Renal cortex interstitium (tissue), 11 donors: ENCODE measurements at regions not wholly inside any gene's neighbourhood (a gene's known extent, or its start where the extent isn't known, plus 50 kb on each side); places are given as distances from the start of the nearest gene placed in this dataset.
A peak's percentile ranks its signal among the peaks of the same experiment; 100 is the strongest.

Source experiments
- DNase-seq, 11 donors: peaks; one replicate each; pipeline ENCODE4 v3.0.0-alpha.2; 2013; ENCODE audit warnings: low read depth in 9 of 11, low spot score in 4 of 11; ENCODE audit errors: extremely low read depth in 1 of 11

DNA sequence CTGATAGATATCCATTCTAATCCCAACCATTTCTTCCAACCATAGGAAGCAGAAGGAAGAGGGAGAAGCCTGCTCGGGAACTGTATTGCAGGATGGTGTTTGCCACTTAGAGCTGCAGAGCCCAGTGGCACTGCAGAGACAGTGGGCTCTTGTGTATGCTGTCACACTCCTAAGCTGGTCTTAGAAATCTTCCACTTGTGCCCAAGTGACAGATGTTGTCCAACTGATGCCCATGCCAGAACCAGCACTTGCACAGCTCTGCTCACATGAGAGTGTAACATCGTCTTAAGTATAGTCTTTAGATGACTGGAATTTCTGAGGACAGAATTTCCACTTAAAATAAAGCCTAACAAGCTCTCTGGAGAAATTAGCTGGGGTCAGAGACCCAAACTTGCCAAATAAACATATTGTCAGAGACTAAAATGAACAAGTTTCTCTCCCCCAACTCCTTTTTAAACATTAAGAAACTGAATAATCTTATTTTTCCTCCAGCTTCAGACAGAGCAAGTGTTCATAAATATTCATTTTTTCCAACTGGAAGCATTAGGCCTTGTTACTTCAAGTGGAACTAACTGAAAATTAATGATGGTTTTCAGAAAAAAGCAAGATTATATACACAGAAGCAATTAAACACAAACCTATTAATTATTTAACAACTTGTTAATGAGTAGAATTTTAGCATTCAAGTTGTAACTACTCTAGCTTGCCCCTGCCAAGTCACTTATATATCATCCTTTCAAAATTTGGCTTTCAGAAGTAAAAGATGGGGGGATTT lies 577.3 kb downstream of the AJAP1 start:
- no peak for DNase-seq

DNA sequence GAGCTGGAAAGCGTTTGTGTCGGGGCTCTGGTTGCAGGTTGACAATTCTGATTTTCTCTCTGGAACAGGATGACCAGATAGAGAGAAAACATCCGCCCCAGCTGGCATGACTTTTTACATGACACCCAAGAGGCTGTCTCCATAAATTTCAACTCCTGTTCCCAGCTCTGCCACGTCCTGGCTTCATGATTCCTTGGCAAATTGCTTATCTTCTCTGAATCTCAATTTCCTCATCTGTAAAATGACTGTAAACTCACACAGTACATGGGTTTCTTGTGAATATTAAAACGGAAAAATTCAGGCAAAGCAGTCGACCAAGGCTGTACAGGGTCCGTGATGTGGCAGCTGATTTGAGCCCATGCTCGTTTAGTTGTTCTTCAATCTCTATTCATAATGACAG lies 572.7 kb downstream of the AJAP1 start:
- no peak for DNase-seq

DNA sequence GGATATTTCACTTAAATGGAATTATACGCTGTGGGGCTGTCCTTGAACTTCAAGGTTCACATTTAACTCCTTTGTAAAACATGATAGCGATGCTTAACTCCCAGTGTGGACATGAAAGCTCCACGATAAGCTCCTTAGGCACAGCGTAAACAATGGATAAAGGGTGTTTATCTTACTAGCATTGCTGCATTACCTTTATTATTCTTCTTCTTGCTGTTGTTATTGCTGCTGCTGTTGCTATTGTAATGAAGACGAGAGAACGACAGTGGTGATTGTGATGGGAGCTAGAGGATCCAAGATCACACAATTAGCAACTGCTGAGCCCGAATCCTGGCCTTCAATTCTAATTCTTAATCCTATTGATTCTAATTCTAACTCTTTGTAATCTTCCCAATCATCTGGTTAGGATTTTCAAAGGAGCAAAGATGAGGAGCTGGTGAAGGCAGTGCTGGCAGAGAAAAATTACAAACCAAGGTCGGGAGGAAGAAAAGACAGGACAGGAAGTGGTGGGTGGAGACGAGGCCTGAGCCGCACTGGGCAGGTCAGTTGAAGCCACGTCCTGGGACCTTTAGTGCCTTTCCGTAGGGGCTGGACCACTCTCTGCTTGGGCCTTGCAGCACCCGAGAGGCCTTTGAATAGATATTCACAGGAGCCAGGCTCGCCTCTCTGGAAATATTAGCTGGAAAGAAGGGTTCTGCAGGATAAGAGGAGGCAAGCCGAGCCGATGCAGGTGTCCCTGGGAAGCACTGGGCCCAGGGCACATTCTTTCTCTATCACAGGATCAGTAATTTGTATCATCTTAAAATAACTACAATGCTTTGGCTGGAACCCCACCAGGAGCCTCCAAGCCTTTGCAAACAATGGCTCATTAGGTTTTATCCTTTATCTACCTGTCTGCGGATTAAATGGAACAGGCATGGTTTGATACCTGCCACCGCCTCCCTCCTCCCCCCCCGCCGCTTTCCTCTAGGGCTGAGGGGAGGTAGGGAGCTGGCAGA lies 571.6 kb downstream of the AJAP1 start:
- no peak for DNase-seq

DNA sequence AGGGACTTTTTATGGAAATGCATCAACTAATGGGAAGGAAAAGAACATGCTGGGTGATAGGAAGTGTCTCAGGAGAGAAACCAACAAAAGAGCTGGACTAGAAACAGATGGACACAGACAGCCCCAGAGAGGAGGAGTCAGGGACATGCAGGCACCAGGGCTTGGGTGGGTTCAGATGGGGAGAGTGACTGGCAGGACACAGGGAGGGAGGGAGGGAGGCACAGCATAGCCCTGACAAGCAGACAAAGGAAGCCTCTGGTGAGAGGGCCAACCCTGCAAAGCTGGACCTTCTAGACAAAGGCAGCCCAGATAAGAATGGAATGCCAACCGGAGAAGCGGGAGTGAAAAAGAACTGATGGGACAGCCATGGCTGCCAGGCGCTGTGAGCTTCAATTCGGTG lies 568.8 kb downstream of the AJAP1 start:
- DNase-seq, result no peak

DNA sequence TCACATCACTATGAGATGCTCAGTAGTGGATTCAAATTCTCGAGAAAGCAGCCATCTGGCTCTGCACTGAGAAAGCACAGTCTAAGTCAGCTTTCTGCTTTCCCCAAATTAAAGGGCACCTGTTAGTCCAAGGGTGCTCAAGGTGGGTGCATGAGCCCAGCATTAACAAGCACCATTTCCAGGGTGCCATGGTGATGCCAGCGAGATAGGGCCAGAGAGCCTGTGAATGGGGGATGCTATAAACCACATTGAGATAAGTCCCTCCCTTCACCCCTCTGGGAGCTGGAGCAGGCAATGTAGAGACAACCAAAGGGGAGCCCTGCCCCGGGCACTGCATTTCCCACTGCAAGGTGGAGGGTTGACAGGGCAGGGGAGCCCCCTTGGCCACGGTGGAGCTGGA lies 568.2 kb downstream of the AJAP1 start:
- DNase-seq, result no peak

DNA sequence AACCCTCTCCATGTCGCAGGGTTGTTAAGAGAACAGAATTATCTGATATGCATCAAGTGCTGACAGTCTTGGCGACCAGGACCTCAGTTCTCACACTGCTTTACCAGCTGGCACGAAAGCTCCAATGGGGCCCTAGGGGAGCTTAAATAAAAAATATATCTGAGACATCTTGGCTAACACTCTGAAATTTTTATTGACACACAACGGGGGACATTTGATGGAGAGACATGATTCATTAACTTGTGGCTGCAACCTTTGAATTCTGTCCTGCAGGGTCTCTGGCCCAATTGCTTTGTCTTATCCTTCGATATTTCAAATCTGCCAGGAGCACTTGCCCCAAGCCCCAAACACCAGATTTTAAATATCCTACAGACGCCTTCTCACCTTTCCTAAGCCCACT lies 567.0 kb downstream of the AJAP1 start:
- DNase-seq, result no peak

DNA sequence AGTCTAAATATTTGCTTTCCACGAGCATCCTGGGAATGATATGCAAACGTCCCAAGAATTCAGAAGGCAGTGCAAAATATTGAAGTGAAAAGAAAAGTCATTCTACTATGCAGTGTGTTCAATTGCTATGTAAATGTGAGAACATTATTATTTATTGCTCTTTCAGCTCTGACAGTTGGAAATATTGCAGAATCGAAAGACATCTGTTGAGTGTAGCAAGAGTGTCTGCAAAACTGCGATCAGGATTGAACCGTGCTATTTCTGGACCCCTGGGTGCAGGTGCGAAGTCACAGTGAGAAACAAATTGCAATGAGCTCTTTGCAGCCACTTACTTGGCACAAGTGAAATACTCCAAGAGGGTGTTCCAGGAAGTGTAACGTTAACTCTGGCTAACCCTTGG lies 566.4 kb downstream of the AJAP1 start:
- DNase-seq, result no peak

DNA sequence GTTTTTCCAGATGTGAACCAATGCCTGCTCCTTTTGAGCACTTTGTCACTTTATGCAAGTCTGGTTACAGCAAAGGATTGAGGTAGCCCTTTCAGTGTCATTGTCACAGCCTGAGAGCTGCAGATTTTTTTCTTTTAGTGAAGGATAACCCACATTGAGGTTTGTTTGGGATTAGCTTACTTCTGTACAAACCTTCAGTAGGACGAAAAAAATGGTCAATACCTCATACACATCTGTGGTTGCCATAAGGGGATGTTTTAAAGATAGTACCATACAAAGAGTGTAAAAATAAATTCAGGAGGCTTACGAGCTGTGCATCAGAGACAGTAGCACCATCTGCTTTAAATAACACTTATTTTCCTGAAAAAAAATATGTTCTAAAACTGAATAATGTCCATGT lies 566.0 kb downstream of the AJAP1 start:
- DNase-seq, result no peak

DNA sequence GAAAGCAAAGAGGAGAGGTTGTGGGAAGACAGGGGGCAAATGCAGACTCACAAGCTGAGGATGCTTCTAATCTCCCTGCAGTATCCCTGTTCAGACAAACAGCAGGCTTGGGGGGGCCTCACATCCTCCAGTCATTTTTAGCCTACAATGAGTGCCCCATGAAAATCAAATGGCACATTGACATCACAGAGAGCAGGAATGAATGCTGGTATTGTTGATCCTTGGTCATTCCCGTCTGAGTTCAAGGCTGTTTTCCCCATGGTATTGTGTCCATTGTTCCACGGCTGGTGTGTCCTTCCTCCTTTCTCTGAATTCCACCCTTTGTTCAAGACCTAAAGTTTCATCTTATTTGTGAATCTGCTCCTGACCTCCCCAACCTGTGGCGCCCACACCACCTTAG lies 545.6 kb downstream of the AJAP1 start:
- no peak for DNase-seq

DNA sequence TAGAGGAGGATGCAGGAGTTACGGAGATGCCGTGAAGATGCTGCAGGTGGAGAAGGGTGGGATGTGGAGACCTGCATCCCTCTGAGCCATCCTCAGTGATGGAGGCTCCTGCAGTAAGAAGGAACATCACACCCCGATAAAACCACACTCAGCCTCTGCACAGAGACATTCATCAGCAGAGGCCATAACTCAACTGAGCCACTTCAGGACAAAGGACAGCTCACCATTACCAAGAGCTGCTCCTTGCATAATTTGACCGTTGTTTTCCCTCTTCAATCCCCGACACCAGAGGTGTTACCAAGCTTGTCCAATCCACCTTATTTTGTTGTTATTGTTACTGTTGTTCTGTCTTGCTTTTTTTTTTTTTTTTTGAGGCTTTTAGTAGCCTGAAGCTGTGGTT lies 543.9 kb downstream of the AJAP1 start:
- peak in 7 of 11 donors; percentile 1 to 17 (median 5) for DNase-seq

DNA sequence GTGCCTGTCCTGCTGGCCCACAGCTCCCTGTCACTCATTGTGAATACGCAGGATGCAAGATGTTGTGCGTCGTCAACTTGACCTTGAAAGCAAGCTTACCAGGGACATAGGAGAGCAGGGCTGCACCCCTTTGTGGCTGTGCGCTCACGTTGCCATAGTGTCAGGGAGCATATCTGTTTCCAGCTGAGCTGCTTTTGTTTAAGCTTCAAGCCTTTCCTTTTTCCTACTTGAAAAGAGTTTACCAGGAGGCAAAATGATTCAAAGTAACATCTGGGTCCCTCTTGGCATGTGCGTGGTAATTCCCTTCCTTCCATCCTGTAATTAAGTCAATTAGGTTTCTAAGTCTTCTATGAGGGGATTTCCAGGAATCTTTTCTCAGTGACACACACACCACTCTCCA lies 537.1 kb downstream of the AJAP1 start:
- DNase-seq, result no peak

DNA sequence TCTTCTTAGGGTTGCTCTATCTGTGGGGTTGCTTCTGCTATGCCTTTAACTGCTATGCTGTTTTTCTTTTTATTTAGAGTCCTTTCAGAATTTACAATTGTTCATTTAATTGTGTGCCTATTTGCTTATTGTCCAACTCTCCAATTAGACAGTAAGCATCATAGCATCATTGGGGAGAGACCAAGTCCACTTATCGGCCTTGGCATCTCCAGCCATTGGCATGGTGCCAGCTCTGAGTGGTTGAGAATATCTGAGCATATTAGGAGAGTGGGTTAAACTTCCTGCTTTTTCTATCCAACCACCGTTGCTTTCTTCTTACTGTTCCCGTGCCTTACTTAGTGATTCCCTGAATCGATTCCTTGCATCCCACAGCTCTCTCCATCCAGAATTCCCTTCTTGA lies 535.0 kb downstream of the AJAP1 start:
- DNase-seq, result no peak

DNA sequence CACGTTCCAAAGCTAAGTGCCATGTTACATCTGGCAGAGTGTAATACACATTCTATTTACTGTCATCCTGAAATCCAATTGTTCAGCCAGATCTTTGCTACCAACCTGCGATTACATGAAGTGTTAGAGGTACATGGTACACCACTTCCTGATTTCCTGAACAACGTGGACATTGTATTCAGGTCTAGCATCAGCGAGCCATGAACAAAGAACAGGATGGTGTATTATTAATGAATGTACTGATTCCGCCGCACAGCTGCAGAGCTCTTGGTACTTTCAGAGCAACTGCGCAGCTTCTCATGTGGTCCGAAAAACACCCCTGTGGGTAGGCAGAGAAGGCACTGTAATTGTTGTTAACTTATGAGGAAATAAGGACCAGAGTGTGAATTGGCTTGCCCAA lies 511.4 kb downstream of the AJAP1 start:
- no peak for DNase-seq

DNA sequence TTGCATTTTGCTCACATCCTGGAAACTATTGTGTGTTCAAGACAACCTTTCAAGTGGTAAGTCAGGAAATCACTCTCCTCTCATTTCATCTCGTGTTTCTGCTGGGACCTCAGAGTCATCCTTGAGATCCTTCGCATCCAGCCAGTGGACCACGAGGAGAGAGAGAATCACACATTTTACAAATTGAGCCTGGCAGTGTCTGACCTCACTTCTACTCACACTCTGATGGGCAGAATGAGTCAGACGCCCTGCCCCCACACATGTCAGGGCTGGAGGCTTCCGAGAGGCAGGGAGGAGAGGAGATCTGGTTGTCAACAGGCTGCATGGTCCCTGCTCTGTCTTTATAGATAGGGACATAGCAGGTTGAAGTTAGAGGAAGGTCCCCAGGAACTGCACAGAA lies 509.7 kb downstream of the AJAP1 start:
- no peak for DNase-seq

DNA sequence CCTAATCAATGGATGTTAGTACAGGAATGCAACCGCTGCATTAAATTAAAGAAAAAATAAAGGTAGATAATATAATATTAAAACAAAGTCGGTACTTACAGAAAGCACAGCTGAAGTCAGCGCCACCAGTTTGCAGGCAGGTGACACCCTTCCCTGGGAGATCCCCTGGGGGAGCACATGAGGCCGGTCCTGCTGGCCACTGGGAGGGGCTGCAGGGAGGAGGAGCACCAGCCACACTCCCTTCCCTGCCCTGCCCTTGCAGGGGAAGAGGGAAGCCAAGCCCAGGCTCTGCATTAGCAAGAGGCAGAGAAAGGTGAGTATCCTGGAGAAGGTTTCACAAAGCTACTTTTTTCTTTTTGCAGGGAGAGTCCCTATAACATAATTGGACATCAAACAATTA lies 507.0 kb downstream of the AJAP1 start:
- no peak for DNase-seq

DNA sequence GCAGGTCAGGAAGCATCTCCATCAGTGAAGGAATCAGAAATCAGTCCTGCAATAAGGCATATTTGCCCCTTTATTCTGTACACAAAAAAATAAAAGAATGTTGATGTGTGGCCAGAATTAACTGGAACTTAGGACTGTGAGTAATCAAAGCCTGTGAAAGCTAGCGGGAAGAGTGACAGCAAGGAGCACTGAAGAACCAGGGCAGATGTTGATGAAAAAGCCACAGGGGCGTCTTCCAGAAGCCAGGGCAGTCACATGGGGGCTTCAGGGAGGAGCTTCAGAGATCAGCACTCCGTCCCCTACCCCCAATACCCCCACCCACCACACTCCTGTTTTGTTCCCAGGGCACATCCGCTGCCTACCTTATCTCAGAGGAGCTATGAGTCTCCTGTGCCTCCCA lies 502.8 kb downstream of the AJAP1 start:
- DNase-seq, result no peak

DNA sequence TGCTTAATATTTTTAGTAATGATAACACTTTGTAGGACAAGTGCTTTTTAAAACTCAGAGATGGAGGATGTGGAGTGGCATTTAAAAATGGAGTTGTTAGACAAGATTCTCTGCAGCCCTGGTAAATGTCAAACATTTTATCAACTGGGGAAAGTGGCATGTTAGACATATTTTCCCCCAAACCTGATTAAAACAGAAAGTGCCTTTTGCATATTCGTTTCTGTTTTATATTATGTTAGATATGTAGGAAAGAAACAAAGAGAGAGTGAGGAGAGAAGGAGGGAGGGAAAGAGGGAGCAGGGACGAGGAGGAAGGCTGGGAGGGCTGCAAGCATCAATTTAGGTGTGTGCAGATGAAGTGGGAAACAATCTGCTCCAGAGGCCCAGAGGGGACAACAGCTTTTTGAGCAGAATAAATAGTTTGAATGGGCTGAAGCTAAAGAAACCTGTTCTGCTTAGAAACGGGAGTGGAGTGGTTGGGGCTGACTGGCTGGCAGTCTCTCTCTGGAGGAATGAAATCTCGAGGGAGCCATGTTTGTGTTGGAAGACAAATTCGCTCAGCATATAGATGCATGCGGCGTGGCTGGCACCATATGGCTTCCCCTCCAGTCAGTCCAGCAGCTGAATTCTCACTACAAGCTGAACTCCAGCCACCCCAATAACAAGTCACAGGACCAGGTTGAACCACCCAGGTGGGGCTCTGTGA lies 502.2 kb downstream of the AJAP1 start:
- no peak for DNase-seq

DNA sequence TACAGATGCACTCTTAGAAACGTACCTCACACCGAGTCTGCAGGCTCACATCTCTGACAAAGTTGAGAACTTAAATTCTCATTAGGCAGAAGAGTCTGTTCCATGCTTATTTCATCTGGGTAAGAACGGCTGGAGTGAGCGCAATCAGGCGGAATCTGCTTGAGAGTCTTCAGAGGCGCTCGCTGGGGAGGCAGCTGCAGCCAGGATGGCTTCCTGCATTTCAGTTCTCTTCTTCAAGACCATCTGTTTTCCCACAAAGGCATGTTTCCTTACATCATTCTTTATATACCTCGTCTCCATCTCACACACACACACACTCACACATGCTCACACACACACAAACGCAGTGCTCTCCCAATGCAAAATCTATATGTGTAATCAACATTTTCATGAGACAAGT lies 497.1 kb downstream of the AJAP1 start:
- no peak for DNase-seq

DNA sequence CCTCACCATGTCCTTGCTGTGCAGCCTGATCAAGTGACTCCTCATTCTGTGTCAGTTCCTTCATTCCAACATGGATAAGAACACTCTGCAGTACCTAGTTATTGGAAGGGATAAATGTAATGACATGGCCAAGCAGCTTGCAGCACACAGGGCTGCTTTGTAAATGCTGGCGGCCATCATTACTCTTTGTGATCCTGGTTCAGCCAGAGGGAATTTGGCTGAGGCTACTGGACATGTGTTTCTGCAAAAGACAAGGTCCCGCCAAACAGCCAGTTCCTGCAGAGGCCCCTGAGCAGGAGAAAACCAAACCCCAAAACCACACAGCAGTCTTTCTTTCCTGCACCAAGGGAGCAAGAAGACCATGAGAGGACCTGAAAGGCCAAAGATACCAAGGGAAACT lies 495.8 kb downstream of the AJAP1 start:
- DNase-seq, result no peak

DNA sequence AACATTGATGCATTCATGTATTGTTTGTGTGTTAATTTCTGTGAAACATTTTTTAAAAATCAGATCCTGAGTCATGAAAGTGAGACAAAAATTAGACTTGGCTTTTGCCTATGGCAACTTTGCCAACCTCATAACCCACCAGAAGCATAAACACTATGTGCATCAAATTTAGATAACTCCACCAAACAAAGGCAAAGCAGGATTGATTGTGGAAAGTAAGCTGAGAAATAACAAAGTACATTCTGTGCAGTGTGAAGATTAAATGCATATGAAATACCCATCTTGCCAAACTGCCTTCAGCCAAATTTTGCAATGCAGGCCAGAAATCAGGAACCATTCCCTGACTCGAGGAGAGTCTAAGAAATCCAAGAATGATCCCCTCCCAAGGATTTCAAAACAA lies 493.4 kb downstream of the AJAP1 start:
- no peak for DNase-seq
